IMR-90 (cell line): ENCODE measurements at regions not wholly inside any gene's neighbourhood (a gene's known extent, or its start where the extent isn't known, plus 50 kb on each side); places are given as distances from the start of the nearest gene placed in this dataset.

Experiments
- ATAC-seq: fragments of 200-7000 bp; cut with Tn5 transposase; 2 replicates; pipeline ENCODE4 v1.9.1; 2020; ENCODE audit warnings: low read depth, mild to moderate bottlenecking, moderate library complexity
- BruUV-seq: library from RNA; stranded (reverse); fragments of 400-500 nt; replicated peaks from 2 replicates; lab custom pipeline; 2021; lab: Mats Ljungman, UMichigan
- CTCF ChIA-PET: fragments of 300-600 bp; formaldehyde crosslinking; extraction: SDS; loops from one replicate; lab custom pipeline; 2021; ENCODE audit warnings: antibody characterized with exemption; lab: Yijun Ruan, JAX
- POLR2A ChIA-PET: fragments of 300-600 bp; sonication (Branson Sonifier 250); formaldehyde crosslinking; loops from one replicate; lab custom pipeline; 2022; ENCODE audit warnings: antibody characterized with exemption; ENCODE audit not compliant: unreplicated experiment; lab: Charles Lee
- DNase-seq: peaks from one replicate; pipeline ENCODE4 v3.0.0; 2013
- H2AFZ ChIP-seq: replicated peaks from 2 replicates; pipeline ENCODE3; 2013; ENCODE audit warnings: low read length, mild to moderate bottlenecking; ENCODE audit not compliant: poor library complexity
- H2AK5ac ChIP-seq: 2 replicates; pipeline ENCODE4 v1.6.1; 2013; ENCODE audit warnings: low read depth, low read length, inconsistent platforms
- H2AK9ac ChIP-seq: replicated peaks from 2 replicates; pipeline ENCODE3; 2013; ENCODE audit warnings: mild to moderate bottlenecking, low read depth, low read length, moderate library complexity; ENCODE audit not compliant: poor library complexity
- H2BK120ac ChIP-seq: 2 replicates; pipeline ENCODE4 v1.6.1; 2013; ENCODE audit warnings: low read depth, low read length, inconsistent platforms
- H2BK15ac ChIP-seq: 3 replicates; pipeline ENCODE4 v1.6.1; 2013; ENCODE audit warnings: low read depth, low read length, inconsistent platforms
- H2BK20ac ChIP-seq: 2 replicates; pipeline ENCODE4 v1.6.1; 2013; ENCODE audit warnings: low read depth, mild to moderate bottlenecking, inconsistent platforms, low read length, moderate library complexity
- H2BK5ac ChIP-seq: 2 replicates; pipeline ENCODE4 v1.6.1; 2013; ENCODE audit warnings: mild to moderate bottlenecking, low read depth, low read length, inconsistent platforms; ENCODE audit not compliant: poor library complexity, severe bottlenecking
- H3K14ac ChIP-seq: replicated peaks from 2 replicates; pipeline ENCODE4 v1.6.1; 2013; ENCODE audit warnings: low read depth, low read length, inconsistent platforms
- H3K18ac ChIP-seq: 2 replicates; pipeline ENCODE4 v1.6.1; 2013; ENCODE audit warnings: low read depth, low read length, control low read depth
- H3K23ac ChIP-seq: 2 replicates; pipeline ENCODE4 v1.6.1; 2013; ENCODE audit warnings: low read depth, low read length, inconsistent platforms
- H3K27ac ChIP-seq: 2 replicates; pipeline ENCODE4 v1.5.1; 2013; ENCODE audit warnings: mild to moderate bottlenecking, control low read depth, low read length; ENCODE audit not compliant: insufficient read depth
- H3K27me3 ChIP-seq: 2 replicates; pipeline ENCODE4 v1.6.1; 2013; ENCODE audit warnings: low read length; ENCODE audit not compliant: control insufficient read depth, insufficient read depth
- H3K36me3 ChIP-seq: 2 replicates; pipeline ENCODE4 v1.6.1; 2013; ENCODE audit warnings: low read length, mixed read lengths; ENCODE audit not compliant: control insufficient read depth, insufficient read depth
- H3K4ac ChIP-seq: 2 replicates; pipeline ENCODE4 v1.6.1; 2013; ENCODE audit warnings: low read depth, low read length, inconsistent platforms
- H3K4me1 ChIP-seq: 2 replicates; pipeline ENCODE4 v1.6.1; 2013; ENCODE audit warnings: low read length, mixed read lengths; ENCODE audit not compliant: control insufficient read depth, insufficient read depth
- H3K4me2 ChIP-seq: 2 replicates; pipeline ENCODE4 v1.6.1; 2013; ENCODE audit warnings: low read depth, mild to moderate bottlenecking, control low read depth, low read length, moderate library complexity
- H3K4me3 ChIP-seq: 2 replicates; pipeline ENCODE4 v1.5.1; 2013; ENCODE audit warnings: low read depth, mild to moderate bottlenecking, control low read depth, low read length, moderate library complexity; ENCODE audit not compliant: insufficient read depth
- H3K56ac ChIP-seq: 2 replicates; pipeline ENCODE4 v1.6.1; 2013; ENCODE audit warnings: low read length, inconsistent platforms; ENCODE audit not compliant: insufficient read depth; ENCODE audit errors: extremely low read depth
- H3K79me1 ChIP-seq, 2 experiments: 2 replicates each; pipeline ENCODE4 v1.6.1; 2013; ENCODE audit warnings: low read length in 2 of 2, inconsistent platforms in 1 of 2, low read depth in 1 of 2
- H3K9ac ChIP-seq: 2 replicates; pipeline ENCODE4 v1.6.1; 2013; ENCODE audit warnings: low read depth, low read length, control low read depth
- H3K9me1 ChIP-seq: 2 replicates; pipeline ENCODE4 v1.6.1; 2013; ENCODE audit warnings: low read length, inconsistent platforms; ENCODE audit not compliant: insufficient read depth
- H3K9me3 ChIP-seq: 2 replicates; pipeline ENCODE4 v1.6.1; 2013; ENCODE audit warnings: low read length; ENCODE audit not compliant: control insufficient read depth, insufficient read depth
- H4K20me1 ChIP-seq: 2 replicates; pipeline ENCODE4 v1.6.1; 2013; ENCODE audit warnings: low read length, inconsistent platforms; ENCODE audit not compliant: insufficient read depth
- H4K5ac ChIP-seq: 2 replicates; pipeline ENCODE4 v1.6.1; 2013; ENCODE audit warnings: mild to moderate bottlenecking, low read depth, low read length, control low read depth
- H4K8ac ChIP-seq, 2 experiments: 2 replicates each; pipeline ENCODE4 v1.6.1; 2013; ENCODE audit warnings: low read depth in 2 of 2, low read length in 2 of 2, control low read depth in 1 of 2, inconsistent platforms in 1 of 2
- H4K91ac ChIP-seq: 2 replicates; pipeline ENCODE4 v1.6.1; 2013; ENCODE audit warnings: low read depth, low read length, inconsistent platforms; ENCODE audit not compliant: insufficient read depth
- BHLHE40 ChIP-seq: fragments of 150-350 bp; IDR thresholded peaks from 2 replicates; pipeline ENCODE4 v1.6.1; 2016; ENCODE audit warnings: mild to moderate bottlenecking, low read depth, low read length
- CHD1 ChIP-seq: IDR thresholded peaks from 2 replicates; pipeline ENCODE4 v1.6.1; 2012; ENCODE audit warnings: low read depth, low read length, improper control_type of control experiment
- MAFK ChIP-seq: IDR thresholded peaks from 2 replicates; pipeline ENCODE4 v1.6.1; 2012; ENCODE audit warnings: low read depth, low read length, improper control_type of control experiment
- MAZ ChIP-seq: IDR thresholded peaks from 2 replicates; pipeline ENCODE4 v1.6.1; 2012; ENCODE audit warnings: low read depth, mild to moderate bottlenecking, low read length, improper control_type of control experiment, moderate library complexity, borderline replicate concordance
- SMC3 ChIP-seq: fragments of 150-350 bp; IDR thresholded peaks from 2 replicates; pipeline ENCODE4 v1.6.1; 2016; ENCODE audit warnings: low read depth, mild to moderate bottlenecking, antibody characterized with exemption, low read length, moderate library complexity
- USF2 ChIP-seq: fragments of 150-350 bp; IDR thresholded peaks from 2 replicates; pipeline ENCODE4 v1.6.1; 2017; ENCODE audit warnings: mild to moderate bottlenecking, antibody characterized with exemption, low read length, low read depth
- WGBS, 2 experiments: methylation state at CpG; one replicate each; pipeline versions ENCODE4 v1.1.5 to v1.1.7; 2013; ENCODE audit warnings: missing lambda C conversion rate in 2 of 2; ENCODE audit not compliant: insufficient read length in 1 of 2; ENCODE audit errors: extremely low coverage in 2 of 2; 5-methylcytosine and 5-hydroxymethylcytosine counted together
- dilution Hi-C: fragments of 300-500 bp; cut with HindIII; formaldehyde crosslinking; loops from one replicate; pipeline ENCODE4 v1.14.3; 2018; ENCODE audit warnings: low sequenced_read_pairs; ENCODE audit not compliant: unreplicated experiment
- in situ Hi-C: fragments of 300-500 bp; cut with MboI; formaldehyde crosslinking; loops from 3 replicates; pipeline ENCODE4 v1.14.3; 2019; ENCODE audit warnings: low sequenced_read_pairs, inconsistent platforms, mixed read lengths
- intact Hi-C: fragments of 100-400 bp; cut with micrococcal nuclease; formaldehyde crosslinking; loops from 2 replicates; pipeline ENCODE4 v1.10.0; 2022
- TF ChIP-seq, protein P1 (sequence below): conservative IDR thresholded peaks from 2 replicates; pipeline ENCODE4 v1.5.1; 2012; ENCODE audit warnings: mild to moderate bottlenecking, low read depth, low read length, improper control_type of control experiment
- TF ChIP-seq, protein P2 (sequence below): fragments of 150-350 bp; IDR thresholded peaks from 2 replicates; pipeline ENCODE4 v1.6.1; 2016; ENCODE audit warnings: low read depth, mild to moderate bottlenecking, low read length, moderate library complexity, borderline replicate concordance

DNA sequence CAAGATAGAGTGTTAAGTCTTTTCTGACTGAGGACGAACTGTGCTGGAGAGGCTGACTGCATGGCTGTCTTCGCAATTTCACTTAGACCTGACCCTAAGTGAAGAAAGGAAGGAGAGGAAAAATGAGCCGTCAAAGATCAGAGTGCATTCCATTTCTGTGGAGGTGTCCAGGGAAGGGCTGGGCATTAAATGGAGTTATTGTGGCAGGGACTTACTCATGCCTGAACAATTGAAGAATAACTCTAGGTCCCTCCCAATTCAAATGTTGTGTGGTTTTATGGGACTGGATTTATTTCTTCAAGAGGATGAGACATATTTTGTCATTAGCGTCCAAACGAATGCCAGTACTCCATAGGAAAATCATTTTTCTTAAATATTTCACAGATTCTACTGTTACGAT is 187.3 kb upstream of the CFAP20DC start:
- no peaks in the 10 kb centered on the region for H3K9me3 ChIP-seq
- no peak overlapping the region for H3K4me3 ChIP-seq
- H3K9ac ChIP-seq = no peak overlapping the region
- H3K18ac ChIP-seq = peak overlapping the region; percentile 1; the same call in 1 of the 2 replicates
- H3K36me3 ChIP-seq = no peaks in the 10 kb centered on the region
- no peak overlapping the region for H2AK9ac ChIP-seq
- dilution Hi-C loops (no loop called here), in situ Hi-C loops (no loop called here), intact Hi-C loops (no loop called here)
- H3K56ac ChIP-seq = no peak overlapping the region
- H3K79me1 ChIP-seq = no peaks in the 10 kb centered on the region
- H4K5ac ChIP-seq = no peak overlapping the region
- WGBS, 2 experiments = 60% methylated on average over 2 of the region's 6 CpGs; no CpG with 5 or more reads in 1 of the 2 experiments
- ATAC-seq (peak; percentile 35; the same call in 1 of the 2 replicates), DNase-seq (peak; percentile 62)
- H3K9me1 ChIP-seq = peaks cover 4% of the 10 kb centered on the region; the same call in 1 of the 2 replicates
- TF ChIP-seq BHLHE40 = no peak
- TF ChIP-seq USF2 = no peak
- TF ChIP-seq, protein P1, sequence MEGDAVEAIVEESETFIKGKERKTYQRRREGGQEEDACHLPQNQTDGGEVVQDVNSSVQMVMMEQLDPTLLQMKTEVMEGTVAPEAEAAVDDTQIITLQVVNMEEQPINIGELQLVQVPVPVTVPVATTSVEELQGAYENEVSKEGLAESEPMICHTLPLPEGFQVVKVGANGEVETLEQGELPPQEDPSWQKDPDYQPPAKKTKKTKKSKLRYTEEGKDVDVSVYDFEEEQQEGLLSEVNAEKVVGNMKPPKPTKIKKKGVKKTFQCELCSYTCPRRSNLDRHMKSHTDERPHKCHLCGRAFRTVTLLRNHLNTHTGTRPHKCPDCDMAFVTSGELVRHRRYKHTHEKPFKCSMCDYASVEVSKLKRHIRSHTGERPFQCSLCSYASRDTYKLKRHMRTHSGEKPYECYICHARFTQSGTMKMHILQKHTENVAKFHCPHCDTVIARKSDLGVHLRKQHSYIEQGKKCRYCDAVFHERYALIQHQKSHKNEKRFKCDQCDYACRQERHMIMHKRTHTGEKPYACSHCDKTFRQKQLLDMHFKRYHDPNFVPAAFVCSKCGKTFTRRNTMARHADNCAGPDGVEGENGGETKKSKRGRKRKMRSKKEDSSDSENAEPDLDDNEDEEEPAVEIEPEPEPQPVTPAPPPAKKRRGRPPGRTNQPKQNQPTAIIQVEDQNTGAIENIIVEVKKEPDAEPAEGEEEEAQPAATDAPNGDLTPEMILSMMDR = no peak
- no peak for TF ChIP-seq CHD1
- no peak for TF ChIP-seq MAFK
- TF ChIP-seq SMC3 = no peak
- no peak for TF ChIP-seq MAZ
- TF ChIP-seq, protein P2, sequence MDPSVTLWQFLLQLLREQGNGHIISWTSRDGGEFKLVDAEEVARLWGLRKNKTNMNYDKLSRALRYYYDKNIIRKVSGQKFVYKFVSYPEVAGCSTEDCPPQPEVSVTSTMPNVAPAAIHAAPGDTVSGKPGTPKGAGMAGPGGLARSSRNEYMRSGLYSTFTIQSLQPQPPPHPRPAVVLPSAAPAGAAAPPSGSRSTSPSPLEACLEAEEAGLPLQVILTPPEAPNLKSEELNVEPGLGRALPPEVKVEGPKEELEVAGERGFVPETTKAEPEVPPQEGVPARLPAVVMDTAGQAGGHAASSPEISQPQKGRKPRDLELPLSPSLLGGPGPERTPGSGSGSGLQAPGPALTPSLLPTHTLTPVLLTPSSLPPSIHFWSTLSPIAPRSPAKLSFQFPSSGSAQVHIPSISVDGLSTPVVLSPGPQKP = no peak
- H2AK5ac ChIP-seq = no peak overlapping the region
- peak overlapping the region; percentile 33; the same call in 2 of the 3 replicates for H2BK15ac ChIP-seq
- H4K20me1 ChIP-seq = no peaks in the 10 kb centered on the region
- peaks cover 5% of the 10 kb centered on the region; the same call in 1 of the 2 replicates for H3K4me1 ChIP-seq
- H2BK120ac ChIP-seq = peak overlapping the region; percentile 73; the same call in 1 of the 2 replicates
- H4K91ac ChIP-seq = 0 out of 2 replicates have a peak overlapping the region, but pooled peaks have one; percentile 35
- peak overlapping the region; percentile 23 for H3K23ac ChIP-seq
- H2AFZ ChIP-seq = peak overlapping the region; percentile 24
- H3K27ac ChIP-seq = no peak overlapping the region
- CTCF ChIA-PET = no interaction called here
- no peaks in the 10 kb centered on the region for H3K27me3 ChIP-seq
- H2BK20ac ChIP-seq = peak overlapping the region; percentile 57; the same call in 1 of the 2 replicates
- peak overlapping the region; percentile 66 for H3K4ac ChIP-seq
- peak overlapping the region; percentile 66 for H3K14ac ChIP-seq
- BruUV-seq = no TSS peak
- H4K8ac ChIP-seq = peak overlapping the region in 1 of 2 experiments; percentile 42; a peak in 1 of 4 replicates
- H3K4me2 ChIP-seq = no peak overlapping the region
- peak overlapping the region; percentile 32 for H2BK5ac ChIP-seq
- POLR2A ChIA-PET = no interaction called here
